Left lung (tissue), 4 donors: ENCODE measurements at regions not wholly inside any gene's neighbourhood (a gene's known extent, or its start where the extent isn't known, plus 50 kb on each side); places are given as distances from the start of the nearest gene placed in this dataset.
A peak's percentile ranks its signal among the peaks of the same experiment; 100 is the strongest.
"Not testable (repeated sequence)": the region's sequence is repeated elsewhere in the genome, so short reads cannot be mapped to it uniquely, and the experiment has no call there.

ENCODE experiments used
- ATAC-seq: fragments of 200-7000 bp; cut with Tn5 transposase; one replicate; pipeline ENCODE4 v1.9.1; 2020; ENCODE audit warnings: moderate library complexity
- DNase-seq, 4 donors: peaks; one replicate each; pipeline ENCODE4 v3.0.0-alpha.2; 2013 to 2020
- H3K27ac ChIP-seq, 2 donors: fragments of 200-600 bp; sonication (generic) in 1 of 2; one replicate each; pipeline versions ENCODE4 v1.5.0 to v1.8.0; 2020 to 2021
- H3K27me3 ChIP-seq, 2 donors: fragments of 200-600 bp; sonication (generic) in 1 of 2; one replicate each; pipeline versions ENCODE4 v1.5.0 to v1.8.0; 2020 to 2021
- H3K36me3 ChIP-seq, 2 donors: fragments of 200-600 bp; sonication (generic) in 1 of 2; one replicate each; pipeline versions ENCODE4 v1.5.0 to v1.8.0; 2020 to 2021
- H3K4me1 ChIP-seq, 2 donors: fragments of 200-600 bp; one replicate each; pipeline ENCODE4 v1.8.0; 2021
- H3K4me3 ChIP-seq, 2 donors: fragments of 200-600 bp; sonication (generic) in 1 of 2; one replicate each; pipeline versions ENCODE4 v1.5.0 to v1.8.0; 2020 to 2021; ENCODE audit warnings: mild to moderate bottlenecking in 1 of 2
- H3K9me3 ChIP-seq, 2 donors: fragments of 200-600 bp; sonication (generic) in 1 of 2; one replicate each; pipeline versions ENCODE4 v1.5.0 to v1.8.0; 2020 to 2021
- CTCF ChIP-seq, 2 donors: fragments of 200-600 bp; sonication (generic) in 1 of 2; IDR thresholded peaks; one replicate each; pipeline versions ENCODE4 v1.5.0 to v1.8.0; 2021; ENCODE audit warnings: antibody characterized with exemption in 2 of 2
- intact Hi-C, 2 donors: fragments of 100-400 bp; cut with DNase I; formaldehyde crosslinking; loops; one replicate each; pipeline versions ENCODE4 v1.11.2 to v1.14.2; 2022
- donor health status: DM: no; HTN: yes; CAD: no.
- donor health status: DM: no; HTN: no; CAD: no.

DNA sequence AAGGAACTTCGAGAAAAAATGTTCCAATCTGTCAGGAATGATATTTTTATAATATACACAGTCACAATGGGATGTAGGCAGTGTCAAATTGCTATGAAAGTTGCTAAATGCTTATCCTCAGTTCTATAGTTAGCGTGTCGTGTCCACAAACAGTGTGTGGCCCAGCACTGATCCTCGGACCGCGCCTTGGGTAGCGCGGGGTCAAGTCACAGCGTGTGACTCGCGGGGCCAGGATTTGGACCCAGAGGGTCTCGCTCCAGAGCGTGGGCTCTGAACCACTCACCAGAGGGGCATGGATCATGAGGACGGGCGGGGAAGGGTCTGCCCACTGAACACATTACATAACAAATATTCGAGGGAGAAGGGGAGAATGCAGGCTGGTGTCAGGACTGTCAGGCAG is 171.8 kb downstream of the C9orf50 start:
- Histone ChIP-seq H3K4me3 (no peak overlapping the region), H3K36me3 (no peaks in the 10 kb centered on the region), H3K4me1 (peaks cover 0 to 5% of the 10 kb centered on the region in 2 donors), H3K27ac (no peak overlapping the region), H3K27me3 (no peaks in the 10 kb centered on the region), H3K9me3 (peaks cover 0 to 6% of the 10 kb centered on the region in 2 donors)
- DNase-seq (peak in 1 of 4 donors; percentile 58), ATAC-seq (no peak)
- intact Hi-C loops, result no loop called here
- no peak for TF ChIP-seq CTCF (IDR thresholded peaks at IDR 0.05)

GRCh38 chr9:129446828-129447550 is 173.9 kb downstream of the C9orf50 start:
- no peak overlapping the region for H3K27ac ChIP-seq
- intact Hi-C loops, result no loop called here
- peaks cover 0 to 5% of the 10 kb centered on the region in 2 donors for H3K4me1 ChIP-seq
- DNase-seq, result no peak
- no peak for TF ChIP-seq CTCF (IDR thresholded peaks at IDR 0.05)
- ATAC-seq, result peak; percentile 24
- H3K4me3 ChIP-seq, result no peak overlapping the region
- H3K27me3 ChIP-seq, result no peaks in the 10 kb centered on the region
- no peaks in the 10 kb centered on the region for H3K36me3 ChIP-seq
- H3K9me3 ChIP-seq, result peaks cover 0 to 6% of the 10 kb centered on the region in 2 donors

DNA sequence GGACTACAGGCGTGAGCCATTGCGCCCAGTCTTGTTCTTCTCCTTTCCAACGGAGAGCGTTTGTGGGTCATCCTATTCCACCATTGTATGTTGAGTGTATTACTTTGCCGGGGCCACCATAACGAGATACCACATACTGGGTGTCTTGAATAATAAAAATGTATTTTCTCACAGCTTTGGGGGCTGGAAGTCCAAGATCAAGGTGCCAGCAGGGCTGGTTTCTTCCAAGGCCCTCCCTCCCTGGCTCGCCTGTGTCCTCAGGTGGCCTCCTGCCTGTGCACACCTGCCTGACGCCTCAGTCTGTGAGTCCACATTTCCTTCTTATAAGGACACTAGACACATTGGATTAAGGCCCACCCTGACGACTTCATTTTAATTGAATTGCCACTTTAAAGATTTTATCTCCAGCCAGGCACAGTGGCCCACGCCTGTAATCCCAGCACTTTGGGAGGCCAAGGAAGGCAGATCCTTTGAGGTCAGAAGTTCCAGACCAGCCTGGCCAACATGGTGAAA is 175.1 kb downstream of the C9orf50 start:
- ATAC-seq (no peak), DNase-seq (no peak)
- intact Hi-C loops, result no loop called here
- Histone ChIP-seq H3K27me3 (no peaks in the 10 kb centered on the region), H3K4me3 (no peak overlapping the region), H3K9me3 (peaks cover 0 to 6% of the 10 kb centered on the region in 2 donors), H3K4me1 (no peaks in the 10 kb centered on the region), H3K27ac (no peak overlapping the region), H3K36me3 (no peaks in the 10 kb centered on the region)
- no peak for TF ChIP-seq CTCF (IDR thresholded peaks at IDR 0.05)

DNA sequence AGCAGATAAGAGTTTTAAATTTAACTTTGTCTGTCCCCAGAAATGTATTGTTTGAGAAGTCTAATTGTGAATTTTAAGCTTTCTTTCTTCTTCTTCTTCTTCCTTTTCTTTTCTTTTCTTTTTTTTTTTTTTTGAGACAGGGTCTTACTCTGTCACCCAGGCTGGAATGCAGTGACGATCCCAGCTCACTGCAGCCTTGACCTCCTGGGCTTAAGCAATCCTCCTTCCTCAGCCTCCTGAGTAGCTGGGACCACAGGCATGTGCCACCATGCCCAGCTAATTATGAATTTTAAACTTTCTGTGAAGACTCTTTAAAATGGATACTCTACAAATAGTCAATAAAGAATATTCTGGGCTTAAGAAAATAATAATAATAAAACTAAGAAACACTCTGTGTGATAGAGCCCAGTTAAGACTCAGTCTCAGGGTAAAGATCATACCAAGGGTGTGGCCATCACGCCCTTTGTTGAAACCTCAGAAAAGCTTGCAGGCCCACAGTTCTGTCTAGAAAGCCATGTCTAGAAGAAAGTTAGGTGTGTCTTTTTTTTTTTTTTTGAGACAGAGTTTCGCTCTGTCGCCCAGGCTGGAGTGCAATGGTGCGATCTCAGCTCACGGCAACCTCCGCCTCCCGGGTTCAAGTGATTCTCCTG is 177.3 kb downstream of the C9orf50 start:
- DNase-seq, H3K4me1 ChIP-seq, intact Hi-C loops, H3K9me3 ChIP-seq, H3K4me3 ChIP-seq, ATAC-seq, H3K27me3 ChIP-seq, H3K36me3 ChIP-seq, H3K27ac ChIP-seq: not testable (repeated sequence)

- TF ChIP-seq CTCF (IDR thresholded peaks at IDR 0.05), result no peak
- intact Hi-C loops, result no loop called here
- Histone ChIP-seq H3K27ac (no peak overlapping the region), H3K4me3 (no peak overlapping the region), H3K27me3 (peaks cover 5 to 16% of the 10 kb centered on the region in 2 donors), H3K4me1 (peaks cover 3 to 8% of the 10 kb centered on the region in 2 donors), H3K9me3 (peaks cover 0 to 6% of the 10 kb centered on the region in 2 donors), H3K36me3 (no peaks in the 10 kb centered on the region)
- no peak for DNase-seq
- peak; percentile 9 for ATAC-seq
Measured at GRCh38 chr9:129442803-129443511, 177.9 kb downstream of the C9orf50 start.
